AG04450 (cell line): ENCODE measurements at regions not wholly inside any gene's neighbourhood (a gene's known extent, or its start where the extent isn't known, plus 50 kb on each side); places are given as distances from the start of the nearest gene placed in this dataset.

Experiments used
- CTCF ChIA-PET: fragments of 300-600, 350-600 bp; formaldehyde crosslinking; extraction: SDS; loops from one replicate; lab custom pipeline; 2022; ENCODE audit warnings: antibody characterized with exemption, inconsistent platforms; lab: Charles Lee
- POLR2A ChIA-PET: fragments of 350-600 bp; formaldehyde crosslinking; extraction: SDS; loops from one replicate; lab custom pipeline; 2021; ENCODE audit warnings: antibody characterized with exemption, inconsistent platforms; lab: Yijun Ruan, JAX
- DNase-seq: peaks from one replicate; pipeline ENCODE4 v3.0.0-alpha.2; 2011; ENCODE audit warnings: low read depth, low spot score
- H3K27ac ChIP-seq: one replicate; pipeline ENCODE4 v1.5.1; 2012; ENCODE audit warnings: low read depth, low read length, control low read depth
- H3K27me3 ChIP-seq: one replicate; pipeline ENCODE4 v1.6.0; 2012; ENCODE audit warnings: low read length; ENCODE audit not compliant: control insufficient read depth, insufficient read depth
- H3K4me3 ChIP-seq: 2 replicates; pipeline ENCODE4 v1.5.1; 2011; ENCODE audit warnings: mild to moderate bottlenecking, low read depth, low read length, control low read depth
- H3K9me3 ChIP-seq: 2 replicates; pipeline ENCODE4 v1.5.1; 2012; ENCODE audit warnings: low read length; ENCODE audit not compliant: control insufficient read depth, insufficient read depth
- TF ChIP-seq, protein P1 (sequence below): IDR thresholded peaks from 2 replicates; pipeline ENCODE4 v1.5.1; 2011; ENCODE audit warnings: low read depth, low read length, control low read depth, inconsistent platforms

DNA sequence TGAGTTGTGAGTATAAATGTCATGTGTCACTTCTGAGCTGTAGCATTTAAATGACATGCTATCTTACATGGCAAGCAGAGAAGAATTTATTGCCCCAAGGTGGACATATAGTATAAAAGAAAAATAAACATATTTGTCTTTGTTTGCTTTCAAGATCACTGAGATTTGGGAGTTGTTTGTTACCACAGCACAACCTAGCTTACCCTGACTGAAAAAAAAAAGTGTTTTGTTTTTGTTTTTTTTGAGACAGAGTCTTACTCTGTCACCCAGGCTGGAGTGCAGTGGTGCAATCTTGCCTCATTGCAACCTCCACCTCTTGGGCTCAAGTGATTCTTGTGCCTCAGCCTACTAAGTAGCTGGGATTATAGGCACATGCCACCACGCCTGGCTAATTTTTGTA is 596.5 kb downstream of the MED13L start:
- POLR2A ChIA-PET = no interaction called here
- Histone ChIP-seq H3K27me3 (peaks cover 10% of the 10 kb centered on the region), H3K27ac (no peak overlapping the region), H3K4me3 (no peak overlapping the region), H3K9me3 (no peaks in the 10 kb centered on the region)
- DNase-seq = no peak
- TF ChIP-seq, protein P1, sequence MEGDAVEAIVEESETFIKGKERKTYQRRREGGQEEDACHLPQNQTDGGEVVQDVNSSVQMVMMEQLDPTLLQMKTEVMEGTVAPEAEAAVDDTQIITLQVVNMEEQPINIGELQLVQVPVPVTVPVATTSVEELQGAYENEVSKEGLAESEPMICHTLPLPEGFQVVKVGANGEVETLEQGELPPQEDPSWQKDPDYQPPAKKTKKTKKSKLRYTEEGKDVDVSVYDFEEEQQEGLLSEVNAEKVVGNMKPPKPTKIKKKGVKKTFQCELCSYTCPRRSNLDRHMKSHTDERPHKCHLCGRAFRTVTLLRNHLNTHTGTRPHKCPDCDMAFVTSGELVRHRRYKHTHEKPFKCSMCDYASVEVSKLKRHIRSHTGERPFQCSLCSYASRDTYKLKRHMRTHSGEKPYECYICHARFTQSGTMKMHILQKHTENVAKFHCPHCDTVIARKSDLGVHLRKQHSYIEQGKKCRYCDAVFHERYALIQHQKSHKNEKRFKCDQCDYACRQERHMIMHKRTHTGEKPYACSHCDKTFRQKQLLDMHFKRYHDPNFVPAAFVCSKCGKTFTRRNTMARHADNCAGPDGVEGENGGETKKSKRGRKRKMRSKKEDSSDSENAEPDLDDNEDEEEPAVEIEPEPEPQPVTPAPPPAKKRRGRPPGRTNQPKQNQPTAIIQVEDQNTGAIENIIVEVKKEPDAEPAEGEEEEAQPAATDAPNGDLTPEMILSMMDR = no peak
- CTCF ChIA-PET = no interaction called here

- TF ChIP-seq, protein P1 = no peak
- CTCF ChIA-PET = no interaction called here
- H3K9me3 ChIP-seq = no peaks in the 10 kb centered on the region
- H3K4me3 ChIP-seq = no peak overlapping the region
- H3K27ac ChIP-seq = no peak overlapping the region
- no peak for DNase-seq
- POLR2A ChIA-PET = no interaction called here
- peaks cover 5% of the 10 kb centered on the region for H3K27me3 ChIP-seq
Measured at GRCh38 chr12:115672506-115673080, 604.9 kb downstream of the MED13L start.

DNA sequence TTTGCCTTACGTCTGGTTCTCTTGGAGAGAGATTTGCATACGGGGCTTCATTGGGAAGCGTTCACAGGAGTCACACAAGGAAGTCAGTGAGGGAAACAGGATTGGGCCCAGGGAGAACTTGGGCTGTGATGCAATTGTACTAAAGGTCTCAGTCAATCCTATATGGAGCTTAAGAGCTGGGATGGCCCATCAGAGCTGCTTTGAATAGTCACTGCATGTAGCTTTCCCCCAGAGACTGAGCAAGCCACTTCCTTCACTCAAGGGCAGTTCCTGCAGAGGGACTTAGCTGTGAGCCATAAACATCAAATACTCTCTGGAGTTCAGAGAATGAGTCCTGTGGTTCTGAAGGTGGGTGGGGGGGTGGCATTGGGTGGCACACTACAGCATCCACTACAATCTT is 605.4 kb downstream of the MED13L start:
- POLR2A ChIA-PET = no interaction called here
- no peak overlapping the region for H3K4me3 ChIP-seq
- H3K9me3 ChIP-seq = no peaks in the 10 kb centered on the region
- CTCF ChIA-PET = no interaction called here
- peaks cover 5% of the 10 kb centered on the region for H3K27me3 ChIP-seq
- H3K27ac ChIP-seq = no peak overlapping the region
- DNase-seq = no peak
- TF ChIP-seq, protein P1 = no peak

DNA sequence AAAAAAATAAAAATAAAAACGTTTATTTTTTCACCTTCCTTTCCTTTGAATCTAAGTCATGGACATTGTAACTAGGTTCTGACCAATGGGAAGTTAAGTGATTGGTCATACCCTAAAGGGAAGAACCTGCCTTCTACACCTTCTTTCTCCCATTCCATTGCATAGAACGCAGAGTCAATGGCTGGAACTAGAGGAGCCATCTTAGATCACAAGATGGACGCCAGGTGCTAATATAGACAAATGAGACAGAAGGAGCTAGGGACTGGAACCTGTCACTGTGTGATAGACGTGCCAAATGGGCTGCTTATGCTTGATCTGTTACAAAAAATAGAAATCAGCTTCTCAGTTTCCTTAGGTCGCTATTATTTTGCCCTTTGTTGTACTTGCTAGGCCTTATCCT is 606.6 kb downstream of the MED13L start:
- POLR2A ChIA-PET = no interaction called here
- no peak overlapping the region for H3K4me3 ChIP-seq
- no peaks in the 10 kb centered on the region for H3K9me3 ChIP-seq
- no peak overlapping the region for H3K27ac ChIP-seq
- no peak for DNase-seq
- CTCF ChIA-PET = interaction anchor here (1.1 kb wide), 1 partner anchor 247 kb away, joined by 3 read pairs; no protein-coding TSS in a partner anchor
- TF ChIP-seq, protein P1 = no peak
- H3K27me3 ChIP-seq = peaks cover 3% of the 10 kb centered on the region

GRCh38 chr12:115667116-115667515 is 610.4 kb downstream of the MED13L start:
- no peak overlapping the region for H3K27ac ChIP-seq
- H3K27me3 ChIP-seq = peaks cover 3% of the 10 kb centered on the region
- ChIA-PET POLR2A (no interaction called here), CTCF (no interaction called here)
- H3K9me3 ChIP-seq = no peaks in the 10 kb centered on the region
- no peak overlapping the region for H3K4me3 ChIP-seq
- TF ChIP-seq, protein P1 = no peak
- no peak for DNase-seq
